NCI-H2029 treated with DMSO at 0.1 percent for 48 hours (cell line): ENCODE measurements at regions not wholly inside any gene's neighbourhood (a gene's known extent, or its start where the extent isn't known, plus 50 kb on each side); places are given as distances from the start of the nearest gene placed in this dataset.
A peak's percentile ranks its signal among the peaks of the same experiment; 100 is the strongest.
"Not testable (repeated sequence)": the region's sequence is repeated elsewhere in the genome, so short reads cannot be mapped to it uniquely, and the experiment has no call there.

ENCODE experiments used
- DNase-seq: peaks from one replicate; lab custom pipeline; 2025; lab: John Stamatoyannopoulos, UW

- peak; percentile 59 for DNase-seq
Observed at GRCh38 chr2:204145263-204145751, 208.7 kb downstream of the ICOS start.

GRCh38 chr2:204145791-204146190 lies 209.2 kb downstream of the ICOS start:
- DNase-seq: no peak

- not testable (repeated sequence) for DNase-seq
Observed at GRCh38 chr2:204147040-204147439, 210.5 kb downstream of the ICOS start.

GRCh38 chr2:204150721-204151120 lies 214.2 kb downstream of the ICOS start:
- DNase-seq: no peak

- DNase-seq: no peak
Observed at GRCh38 chr2:204152616-204153015, 216.1 kb downstream of the ICOS start.

- no peak for DNase-seq
Observed at GRCh38 chr2:204154863-204155262, 218.3 kb downstream of the ICOS start.

GRCh38 chr2:204156456-204156855 lies 219.9 kb downstream of the ICOS start:
- no peak for DNase-seq

GRCh38 chr2:204157684-204158083 lies 221.1 kb downstream of the ICOS start:
- no peak for DNase-seq

- DNase-seq: no peak
Observed at GRCh38 chr2:204159526-204159925, 223.0 kb downstream of the ICOS start.

- DNase-seq: no peak
Observed at GRCh38 chr2:204160989-204161388, 224.4 kb downstream of the ICOS start.

- DNase-seq: no peak
Observed at GRCh38 chr2:204161886-204162285, 225.3 kb downstream of the ICOS start.

- no peak for DNase-seq
Observed at GRCh38 chr2:204166961-204167360, 230.4 kb downstream of the ICOS start.

GRCh38 chr2:204167670-204168069 lies 231.1 kb downstream of the ICOS start:
- not testable (repeated sequence) for DNase-seq

- DNase-seq: no peak
Observed at GRCh38 chr2:204170411-204170810, 233.8 kb downstream of the ICOS start.

GRCh38 chr2:204171432-204172144 lies 235.0 kb downstream of the ICOS start:
- DNase-seq: no peak

GRCh38 chr2:204172145-204172600 lies 235.6 kb downstream of the ICOS start:
- no peak for DNase-seq

GRCh38 chr2:204174034-204174433 lies 237.5 kb downstream of the ICOS start:
- no peak for DNase-seq

GRCh38 chr2:204175552-204176271 lies 239.1 kb downstream of the ICOS start:
- DNase-seq: no peak

GRCh38 chr2:204176306-204176705 lies 239.7 kb downstream of the ICOS start:
- no peak for DNase-seq

- no peak for DNase-seq
Observed at GRCh38 chr2:204177251-204177976, 240.9 kb downstream of the ICOS start.

- no peak for DNase-seq
Observed at GRCh38 chr2:204177977-204178522, 241.5 kb downstream of the ICOS start.

- DNase-seq: no peak
Observed at GRCh38 chr2:204180649-204181048, 244.1 kb downstream of the ICOS start.
